ENCODE measurements at regions not wholly inside any gene's neighbourhood (a gene's known extent, or its start where the extent isn't known, plus 50 kb on each side); places are given as distances from the start of the nearest gene placed in this dataset.

DNA sequence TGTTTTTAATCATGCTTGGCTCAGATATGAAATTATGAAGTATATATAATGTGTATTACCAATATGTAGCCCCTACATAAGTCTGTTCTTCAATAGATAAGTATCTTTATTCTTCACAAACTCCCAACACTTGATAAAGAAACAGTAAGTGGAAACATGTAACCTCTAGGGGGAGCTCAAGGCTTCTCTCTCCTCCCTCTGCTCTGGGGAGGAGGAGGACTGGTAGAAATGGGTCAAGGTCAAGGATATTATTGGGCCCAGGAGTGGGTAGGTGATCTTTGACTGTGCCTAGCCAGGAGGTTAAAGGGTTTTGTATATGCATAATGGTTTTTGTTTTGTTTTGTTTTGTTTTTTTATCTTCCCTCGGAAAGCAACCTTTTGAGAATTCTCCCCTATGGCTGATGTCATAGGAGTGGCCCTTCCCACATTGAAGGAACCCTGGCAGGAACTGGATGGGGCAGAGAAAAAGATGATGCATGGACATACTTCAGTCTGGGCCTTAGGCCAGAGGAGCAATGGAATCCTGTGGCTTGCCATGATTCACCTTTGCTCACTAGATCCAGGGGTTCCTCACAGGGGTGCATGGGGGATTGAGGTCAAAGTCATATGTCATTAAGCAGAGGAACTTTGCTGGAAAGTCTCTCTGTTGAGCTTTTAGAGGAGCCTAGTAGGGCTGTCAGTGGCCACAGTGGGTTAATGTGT lies 460.3 kb downstream of the MID1IP1 start:
- TF ChIP-seq, protein P1, sequence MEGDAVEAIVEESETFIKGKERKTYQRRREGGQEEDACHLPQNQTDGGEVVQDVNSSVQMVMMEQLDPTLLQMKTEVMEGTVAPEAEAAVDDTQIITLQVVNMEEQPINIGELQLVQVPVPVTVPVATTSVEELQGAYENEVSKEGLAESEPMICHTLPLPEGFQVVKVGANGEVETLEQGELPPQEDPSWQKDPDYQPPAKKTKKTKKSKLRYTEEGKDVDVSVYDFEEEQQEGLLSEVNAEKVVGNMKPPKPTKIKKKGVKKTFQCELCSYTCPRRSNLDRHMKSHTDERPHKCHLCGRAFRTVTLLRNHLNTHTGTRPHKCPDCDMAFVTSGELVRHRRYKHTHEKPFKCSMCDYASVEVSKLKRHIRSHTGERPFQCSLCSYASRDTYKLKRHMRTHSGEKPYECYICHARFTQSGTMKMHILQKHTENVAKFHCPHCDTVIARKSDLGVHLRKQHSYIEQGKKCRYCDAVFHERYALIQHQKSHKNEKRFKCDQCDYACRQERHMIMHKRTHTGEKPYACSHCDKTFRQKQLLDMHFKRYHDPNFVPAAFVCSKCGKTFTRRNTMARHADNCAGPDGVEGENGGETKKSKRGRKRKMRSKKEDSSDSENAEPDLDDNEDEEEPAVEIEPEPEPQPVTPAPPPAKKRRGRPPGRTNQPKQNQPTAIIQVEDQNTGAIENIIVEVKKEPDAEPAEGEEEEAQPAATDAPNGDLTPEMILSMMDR (IDR thresholded peaks at IDR 0.05): peak; percentile 29 to 46 (median 42)
- no peak for TF ChIP-seq POLR2AphosphoS5 (IDR thresholded peaks at IDR 0.05)
- TF ChIP-seq POLR2A (IDR thresholded peaks at IDR 0.05): no peak

All from transverse colon (tissue), 4 donors.